Calu3 (cell line): ENCODE measurements at regions not wholly inside any gene's neighbourhood (a gene's known extent, or its start where the extent isn't known, plus 50 kb on each side); places are given as distances from the start of the nearest gene placed in this dataset.

Experiments used
- BruUV-seq: library from RNA; stranded (reverse); fragments of 400-500 nt; replicated peaks from 2 replicates; lab custom pipeline; 2021; lab: Mats Ljungman, UMichigan
- CTCF ChIA-PET: fragments of 300-600 bp; sonication (Branson Sonifier 250); formaldehyde crosslinking; loops from one replicate; lab custom pipeline; 2022; ENCODE audit warnings: antibody characterized with exemption; lab: Charles Lee
- DNase-seq: peaks from one replicate; pipeline ENCODE4 v3.0.0; 2022
- H3K27ac Mint-ChIP-seq: one replicate; pipeline ENCODE4 v1.8.0; 2022; ENCODE audit warnings: mixed read lengths; ENCODE audit not compliant: unreplicated experiment
- H3K27me3 Mint-ChIP-seq: one replicate; pipeline ENCODE4 v1.8.0; 2022; ENCODE audit warnings: mixed read lengths; ENCODE audit not compliant: unreplicated experiment
- H3K36me3 Mint-ChIP-seq: one replicate; pipeline ENCODE4 v1.8.0; 2022; ENCODE audit warnings: mild to moderate bottlenecking, moderate library complexity, mixed read lengths; ENCODE audit not compliant: insufficient read depth, unreplicated experiment
- H3K4me1 Mint-ChIP-seq: one replicate; pipeline ENCODE4 v1.8.0; 2022; ENCODE audit warnings: mild to moderate bottlenecking, low read depth, mixed read lengths; ENCODE audit not compliant: unreplicated experiment
- H3K4me3 Mint-ChIP-seq: one replicate; pipeline ENCODE4 v1.8.0; 2022; ENCODE audit warnings: mild to moderate bottlenecking, low read depth, moderate library complexity, mixed read lengths; ENCODE audit not compliant: unreplicated experiment
- H3K9me3 Mint-ChIP-seq: one replicate; pipeline ENCODE4 v1.8.0; 2022; ENCODE audit warnings: low read depth, mixed read lengths; ENCODE audit not compliant: unreplicated experiment
- intact Hi-C: fragments of 100-400 bp; cut with micrococcal nuclease; formaldehyde crosslinking; loops from one replicate; pipeline ENCODE4 v1.10.0; 2022; ENCODE audit not compliant: unreplicated experiment
- TF ChIP-seq, protein P1 (sequence below): fragments of 200-600 bp; IDR thresholded peaks from one replicate; pipeline ENCODE4 v1.8.0; 2022; ENCODE audit warnings: antibody characterized with exemption; ENCODE audit not compliant: unreplicated experiment

DNA sequence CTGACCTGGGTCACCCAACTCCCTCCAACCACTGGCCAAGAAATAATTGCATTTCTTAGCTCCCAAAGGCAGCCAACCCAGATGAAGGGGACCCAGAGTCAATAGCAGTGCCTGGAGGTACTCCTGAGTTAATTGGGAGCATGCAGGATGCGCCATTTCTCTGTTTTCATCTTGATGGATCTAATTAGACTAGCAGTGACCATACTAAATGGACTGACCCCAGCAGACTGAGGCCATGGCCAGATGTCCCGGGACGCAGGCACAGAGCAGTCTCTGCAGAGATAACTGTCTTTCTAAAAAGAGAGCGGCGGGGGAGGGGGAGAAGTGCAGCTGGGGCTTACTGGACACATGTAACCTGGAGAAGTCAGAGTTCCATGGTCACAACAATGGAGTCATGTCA lies 53.2 kb upstream of the CMKLR1 start:
- H3K9me3 Mint-ChIP-seq: no peaks in the 10 kb centered on the region
- H3K4me1 Mint-ChIP-seq: no peaks in the 10 kb centered on the region
- TF ChIP-seq, protein P1, sequence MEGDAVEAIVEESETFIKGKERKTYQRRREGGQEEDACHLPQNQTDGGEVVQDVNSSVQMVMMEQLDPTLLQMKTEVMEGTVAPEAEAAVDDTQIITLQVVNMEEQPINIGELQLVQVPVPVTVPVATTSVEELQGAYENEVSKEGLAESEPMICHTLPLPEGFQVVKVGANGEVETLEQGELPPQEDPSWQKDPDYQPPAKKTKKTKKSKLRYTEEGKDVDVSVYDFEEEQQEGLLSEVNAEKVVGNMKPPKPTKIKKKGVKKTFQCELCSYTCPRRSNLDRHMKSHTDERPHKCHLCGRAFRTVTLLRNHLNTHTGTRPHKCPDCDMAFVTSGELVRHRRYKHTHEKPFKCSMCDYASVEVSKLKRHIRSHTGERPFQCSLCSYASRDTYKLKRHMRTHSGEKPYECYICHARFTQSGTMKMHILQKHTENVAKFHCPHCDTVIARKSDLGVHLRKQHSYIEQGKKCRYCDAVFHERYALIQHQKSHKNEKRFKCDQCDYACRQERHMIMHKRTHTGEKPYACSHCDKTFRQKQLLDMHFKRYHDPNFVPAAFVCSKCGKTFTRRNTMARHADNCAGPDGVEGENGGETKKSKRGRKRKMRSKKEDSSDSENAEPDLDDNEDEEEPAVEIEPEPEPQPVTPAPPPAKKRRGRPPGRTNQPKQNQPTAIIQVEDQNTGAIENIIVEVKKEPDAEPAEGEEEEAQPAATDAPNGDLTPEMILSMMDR: no peak
- H3K27me3 Mint-ChIP-seq: peaks cover 37% of the 10 kb centered on the region
- no peak overlapping the region for H3K4me3 Mint-ChIP-seq
- H3K36me3 Mint-ChIP-seq: no peaks in the 10 kb centered on the region
- CTCF ChIA-PET: no interaction called here
- intact Hi-C loops: no loop called here
- no TSS peak for BruUV-seq
- no peak for DNase-seq
- H3K27ac Mint-ChIP-seq: no peak overlapping the region

DNA sequence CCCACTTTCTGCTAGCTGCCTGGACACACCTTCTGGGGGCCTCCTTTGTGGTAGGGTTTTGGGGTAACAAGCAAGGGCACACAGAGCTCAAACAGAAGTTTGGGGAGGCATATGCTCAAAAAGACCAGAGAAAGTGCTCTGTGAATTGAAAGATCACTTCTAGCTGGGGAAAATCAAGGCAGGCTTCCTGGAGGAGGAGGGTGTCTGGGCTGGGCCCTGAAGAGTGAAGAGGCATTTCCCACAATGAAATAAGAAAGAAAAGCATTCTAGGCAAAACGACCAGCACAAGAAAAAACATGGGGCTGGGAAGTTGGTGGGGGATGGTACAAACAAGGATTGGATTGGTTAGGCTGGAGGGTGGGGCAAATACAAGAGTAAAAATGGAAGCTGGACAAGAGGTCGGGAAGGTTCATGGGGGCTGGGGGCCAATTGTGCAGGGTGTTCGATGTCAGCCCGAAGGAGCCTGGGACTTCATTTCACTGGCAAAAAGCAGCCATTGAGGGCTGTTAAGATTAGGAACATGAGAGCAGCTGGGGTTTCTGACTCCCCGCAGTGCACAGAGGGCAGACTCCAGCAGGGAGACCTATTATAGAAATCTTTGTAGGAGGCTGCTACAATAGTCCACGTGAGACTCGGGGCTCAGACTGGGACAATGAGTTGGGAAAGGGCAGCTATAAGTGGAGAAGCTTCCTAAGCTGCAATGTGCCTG lies 51.5 kb upstream of the CMKLR1 start:
- H3K27ac Mint-ChIP-seq: no peak overlapping the region
- peaks cover 42% of the 10 kb centered on the region for H3K27me3 Mint-ChIP-seq
- no TSS peak for BruUV-seq
- CTCF ChIA-PET: interaction anchor here (0.7 kb wide), 1 partner anchor 8 kb away, joined by 3 read pairs; no protein-coding TSS in a partner anchor
- no peaks in the 10 kb centered on the region for H3K4me1 Mint-ChIP-seq
- H3K4me3 Mint-ChIP-seq: no peak overlapping the region
- H3K9me3 Mint-ChIP-seq: peaks cover 2% of the 10 kb centered on the region
- TF ChIP-seq, protein P1: no peak
- intact Hi-C loops: no loop called here
- DNase-seq: no peak
- H3K36me3 Mint-ChIP-seq: no peaks in the 10 kb centered on the region

DNA sequence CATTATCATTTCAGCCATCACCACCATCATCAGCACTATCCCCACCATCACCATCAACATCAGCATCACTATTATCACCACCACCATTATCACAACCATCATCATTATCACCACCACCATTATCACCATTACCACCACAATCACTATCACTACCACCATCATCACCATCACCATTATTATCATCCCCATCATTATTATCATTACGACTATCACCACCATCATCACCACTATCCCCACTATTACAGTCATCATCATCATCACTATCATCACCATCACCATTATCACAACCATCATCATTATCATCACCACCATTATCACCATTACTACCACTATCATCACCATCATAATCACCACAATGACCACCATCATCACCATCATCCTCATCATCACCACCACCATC lies 50.4 kb upstream of the CMKLR1 start:
- Mint-ChIP-seq H3K9me3 (peaks cover 2% of the 10 kb centered on the region), H3K36me3 (no peaks in the 10 kb centered on the region), H3K4me3 (no peak overlapping the region), H3K27me3 (peaks cover 45% of the 10 kb centered on the region), H3K4me1 (no peaks in the 10 kb centered on the region), H3K27ac (no peak overlapping the region)
- intact Hi-C loops: no loop called here
- TF ChIP-seq, protein P1: no peak
- BruUV-seq: no TSS peak
- no peak for DNase-seq
- CTCF ChIA-PET: no interaction called here
